OCI-LY3 (cell line): ENCODE measurements at regions not wholly inside any gene's neighbourhood (a gene's known extent, or its start where the extent isn't known, plus 50 kb on each side); places are given as distances from the start of the nearest gene placed in this dataset.

Experiments used
- CTCF ChIP-seq: fragments of 200-600, 300-600 bp; sonication (generic); IDR thresholded peaks from 2 replicates; pipeline ENCODE4 v1.5.1; 2014; ENCODE audit warnings: antibody characterized with exemption, low read length, low read depth
- EZH2phosphoT487 ChIP-seq: fragments of 200-600 bp; shearing (Covaris generic); IDR thresholded peaks from 2 replicates; pipeline ENCODE4 v1.6.1; 2018; ENCODE audit warnings: antibody characterized with exemption, mixed run types, low read depth

GRCh38 chr2:187702157-187702556, 147.9 kb upstream of the TFPI start:
- TF ChIP-seq CTCF: no peak
- no peak for TF ChIP-seq EZH2phosphoT487
